Erythroblast (primary cell): ENCODE measurements at regions not wholly inside any gene's neighbourhood (a gene's known extent, or its start where the extent isn't known, plus 50 kb on each side); places are given as distances from the start of the nearest gene placed in this dataset.

ENCODE experiments used
- DNase-seq, 2 experiments: peaks; one replicate each; lab custom pipeline; 2025; lab: John Stamatoyannopoulos, UW
- GATA1 ChIP-seq: IDR thresholded peaks from 2 replicates; pipeline ENCODE4 v1.6.1; 2011; ENCODE audit warnings: low read depth, mild to moderate bottlenecking, control low read depth, low read length, moderate library complexity
- POLR2A ChIP-seq: IDR thresholded peaks from 2 replicates; pipeline ENCODE4 v1.6.1; 2011; ENCODE audit warnings: mild to moderate bottlenecking, low read length

DNA sequence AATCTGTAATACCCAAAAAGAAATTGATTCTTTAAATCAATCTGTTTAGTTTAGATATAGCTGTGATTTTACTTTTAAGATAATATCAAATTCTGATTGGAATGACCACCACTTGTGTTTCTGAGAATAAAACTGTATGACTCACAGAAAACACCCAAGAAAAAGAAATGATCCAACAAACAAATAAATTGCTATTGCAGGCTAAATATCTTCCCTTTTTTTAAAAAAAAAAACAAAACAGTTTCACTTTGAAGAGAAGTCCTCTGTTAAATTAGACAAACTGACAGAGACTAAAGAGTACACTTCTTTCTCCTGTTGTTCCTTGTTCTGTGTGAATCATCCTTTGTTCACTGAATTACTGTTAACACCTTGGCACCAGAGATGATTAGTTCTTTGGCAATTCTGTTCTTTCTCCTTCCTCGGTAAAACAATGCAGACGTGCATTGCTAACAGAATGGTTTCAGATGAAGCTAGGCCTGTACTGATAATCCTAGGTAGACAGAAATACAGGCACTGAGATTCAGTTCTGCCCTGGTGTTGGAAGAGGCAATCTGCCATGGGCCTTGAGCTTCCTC, 895.2 kb upstream of the CITED2 start:
- TF ChIP-seq POLR2A, result no peak
- TF ChIP-seq GATA1, result no peak
- DNase-seq, result no peak

DNA sequence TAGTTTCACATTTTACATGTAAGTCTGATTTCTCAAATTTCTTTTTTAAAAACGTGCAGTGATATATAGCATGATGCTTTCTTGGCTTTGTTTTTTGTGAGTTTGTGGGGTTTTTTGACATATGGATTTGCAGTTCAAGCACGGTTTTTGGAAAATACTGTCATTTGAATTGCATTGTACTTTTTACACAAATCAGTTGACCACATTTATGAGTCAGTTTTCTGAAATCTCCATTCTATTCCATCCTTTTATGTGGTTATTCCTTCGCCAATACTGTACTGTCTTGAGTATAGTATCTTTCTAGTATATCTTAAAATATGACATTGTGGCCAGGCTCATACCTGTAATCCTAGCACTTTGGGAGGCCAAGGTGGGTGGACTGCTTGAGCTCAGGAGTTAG, 890.0 kb upstream of the CITED2 start:
- TF ChIP-seq GATA1, result no peak
- no peak for TF ChIP-seq POLR2A
- DNase-seq, result no peak

DNA sequence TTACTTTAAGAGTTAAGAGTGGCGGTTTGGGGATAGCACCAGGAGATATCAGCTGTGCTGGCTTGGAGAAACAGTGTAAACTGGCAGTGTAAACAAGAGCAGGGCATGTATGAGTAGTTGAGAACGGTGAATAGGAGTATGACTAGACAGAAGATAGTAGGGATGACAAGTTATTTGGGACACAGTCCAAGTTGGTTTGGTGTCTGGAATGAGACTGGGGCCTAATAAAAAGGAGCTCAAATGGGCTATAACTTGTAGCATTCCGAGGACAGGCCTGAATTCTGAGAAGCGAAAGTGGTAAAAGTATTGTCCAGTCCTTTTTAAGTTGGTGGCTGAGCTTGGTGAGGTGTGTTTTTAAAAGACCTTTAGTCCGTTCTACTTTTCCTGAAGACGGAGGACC, 883.9 kb upstream of the CITED2 start:
- DNase-seq, result peak in 1 of 2 experiments; percentile 8

DNA sequence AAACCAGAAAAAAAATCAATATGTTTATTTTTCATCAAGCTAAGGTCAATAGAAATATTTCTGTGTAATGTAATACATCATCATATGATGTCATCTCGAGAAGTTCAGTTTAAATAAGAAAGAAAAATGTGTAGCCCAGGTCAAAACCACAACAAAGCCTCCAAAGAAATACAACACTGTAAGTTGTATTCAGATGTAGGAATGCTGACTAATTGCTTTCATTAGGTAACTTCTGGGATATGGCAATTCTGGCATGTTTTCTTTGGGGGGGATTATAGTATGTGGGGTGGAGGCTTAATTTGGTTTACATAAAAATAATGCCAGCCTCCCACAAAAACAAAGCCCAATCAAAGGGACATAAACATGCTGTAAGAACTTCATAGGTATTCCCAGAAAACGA, 881.8 kb upstream of the CITED2 start:
- TF ChIP-seq GATA1, result no peak
- TF ChIP-seq POLR2A, result no peak
- no peak for DNase-seq

DNA sequence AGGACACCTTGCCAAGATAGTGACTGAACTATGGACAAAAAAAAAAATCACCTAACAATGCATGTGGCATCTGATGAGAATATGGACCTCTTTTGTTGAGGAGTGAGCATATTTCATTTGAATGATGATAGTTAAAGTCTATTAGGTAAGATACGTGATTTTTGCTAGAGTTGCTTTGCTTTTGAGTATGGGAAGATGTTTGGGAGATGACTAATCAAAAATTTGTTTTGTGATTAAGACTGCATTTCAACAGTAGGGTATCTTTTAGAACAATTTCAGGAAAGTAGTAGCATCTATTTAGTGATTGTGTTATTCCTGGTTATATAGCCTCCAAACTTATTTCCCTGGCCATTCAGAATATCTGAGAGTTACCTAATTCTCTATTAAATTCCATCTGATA, 878.6 kb upstream of the CITED2 start:
- TF ChIP-seq POLR2A (no peak), GATA1 (no peak)
- DNase-seq, result no peak

DNA sequence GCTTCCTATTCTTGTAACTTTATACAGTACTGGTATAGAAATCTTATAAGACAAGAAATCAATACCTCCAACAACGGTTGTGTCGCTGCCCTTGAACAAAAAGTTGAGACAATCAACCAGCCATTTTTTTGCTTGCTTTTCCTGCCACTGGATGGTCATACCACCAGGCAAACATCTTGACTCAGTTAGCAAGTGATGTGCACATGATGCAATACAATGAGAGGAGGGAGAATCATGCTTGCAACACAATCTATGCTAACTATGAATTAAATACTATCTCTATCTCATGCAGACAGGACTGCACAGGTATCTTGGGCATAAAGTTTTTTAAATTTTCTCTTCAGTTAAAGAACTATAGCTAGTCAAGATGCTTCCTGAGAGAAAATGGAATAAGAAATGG, 877.7 kb upstream of the CITED2 start:
- DNase-seq, result no peak
- TF ChIP-seq GATA1 (no peak), POLR2A (no peak)

DNA sequence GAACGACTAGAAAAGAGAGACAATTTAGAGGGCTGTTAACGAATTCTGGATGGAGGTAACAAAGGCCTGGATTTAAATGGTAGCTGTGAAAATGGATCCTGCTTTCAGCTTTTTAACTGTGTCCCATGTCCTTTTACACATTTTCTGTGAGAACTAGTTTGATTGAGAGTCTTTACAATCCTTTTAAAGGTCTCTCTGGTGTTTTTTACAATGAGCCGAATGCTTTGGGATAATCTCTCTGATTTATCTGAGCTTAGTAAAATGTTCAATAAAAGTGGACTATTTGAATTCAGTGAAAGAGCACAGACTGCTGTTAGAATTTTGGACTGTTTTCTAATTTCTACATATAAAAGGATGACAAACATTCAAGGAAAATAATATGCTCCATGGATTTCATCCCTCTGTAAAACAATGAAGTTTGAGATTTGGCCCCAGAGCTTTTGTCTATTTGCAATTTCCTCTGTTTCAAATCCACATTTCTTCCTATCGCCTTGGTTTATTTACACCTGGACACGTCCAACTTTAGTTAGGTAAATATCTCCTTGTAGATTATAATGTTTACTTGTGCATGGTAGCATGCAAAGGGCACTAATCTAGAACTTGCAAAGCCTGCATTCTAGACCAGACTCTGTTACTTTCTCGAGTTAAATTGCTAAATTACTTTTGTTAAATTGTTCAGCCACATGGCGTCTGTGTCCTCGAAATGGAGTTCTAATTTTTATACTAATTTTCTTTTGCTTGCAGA, 871.0 kb upstream of the CITED2 start:
- no peak for DNase-seq
- no peak for TF ChIP-seq POLR2A
- TF ChIP-seq GATA1, result no peak

DNA sequence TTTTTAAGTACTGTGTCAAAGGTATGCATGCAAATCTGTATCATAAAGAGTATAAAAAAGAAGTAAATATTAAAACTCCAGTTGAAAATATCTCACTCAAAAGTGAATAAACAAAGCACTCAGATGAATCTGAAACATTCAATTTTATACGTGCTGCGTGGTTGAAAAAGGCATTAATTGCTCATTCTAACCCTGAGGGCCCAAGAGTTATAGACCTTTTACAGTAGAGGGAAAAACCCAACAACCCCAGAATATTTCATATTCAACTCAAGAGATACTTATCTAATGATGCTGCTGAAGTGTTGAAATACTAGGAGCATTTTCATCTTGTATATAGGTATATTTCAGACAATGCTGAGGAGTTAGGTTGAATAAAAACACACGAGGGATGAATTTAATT, 862.8 kb upstream of the CITED2 start:
- no peak for DNase-seq
- TF ChIP-seq POLR2A (no peak), GATA1 (no peak)

DNA sequence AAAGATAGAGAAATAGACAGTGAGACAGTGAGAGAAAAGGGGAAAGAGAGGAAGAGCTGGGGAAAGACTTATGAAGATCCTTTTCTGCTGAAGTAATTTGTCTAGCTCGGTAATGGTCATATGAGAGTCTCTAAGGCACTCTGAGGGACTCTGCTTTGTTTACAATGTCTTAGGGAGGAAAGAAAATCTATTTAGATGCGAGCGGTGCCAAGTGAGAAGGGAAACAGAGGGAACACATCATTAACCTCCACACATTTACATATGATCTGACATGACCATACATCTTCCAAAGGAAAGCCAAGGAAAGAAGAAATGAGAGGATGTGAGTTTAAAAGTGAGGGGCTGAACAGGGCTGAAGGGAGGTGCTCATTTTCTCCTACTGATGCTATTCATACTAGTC, 862.3 kb upstream of the CITED2 start:
- no peak for TF ChIP-seq POLR2A
- no peak for TF ChIP-seq GATA1
- DNase-seq, result no peak

DNA sequence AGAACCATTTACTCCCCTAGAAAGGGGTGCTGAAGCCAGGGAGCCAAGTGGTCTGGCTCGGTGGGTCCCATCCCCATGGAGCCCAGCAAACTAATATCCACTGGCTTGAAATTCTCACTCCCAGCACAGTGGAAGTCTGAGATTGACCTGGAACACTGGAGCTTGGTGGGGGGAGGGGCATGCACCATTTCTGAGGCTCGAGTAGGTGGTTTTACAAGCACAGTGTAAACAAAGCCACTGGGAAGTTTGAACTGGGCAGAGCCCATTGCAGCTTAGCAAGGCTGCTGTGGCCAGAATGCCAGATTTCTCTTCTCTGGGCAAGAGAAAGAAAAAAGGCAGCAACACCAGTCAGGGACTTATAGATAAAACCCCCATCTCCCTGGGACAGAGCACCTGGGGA, 855.8 kb upstream of the CITED2 start:
- TF ChIP-seq GATA1, result no peak
- no peak for TF ChIP-seq POLR2A
- no peak for DNase-seq

DNA sequence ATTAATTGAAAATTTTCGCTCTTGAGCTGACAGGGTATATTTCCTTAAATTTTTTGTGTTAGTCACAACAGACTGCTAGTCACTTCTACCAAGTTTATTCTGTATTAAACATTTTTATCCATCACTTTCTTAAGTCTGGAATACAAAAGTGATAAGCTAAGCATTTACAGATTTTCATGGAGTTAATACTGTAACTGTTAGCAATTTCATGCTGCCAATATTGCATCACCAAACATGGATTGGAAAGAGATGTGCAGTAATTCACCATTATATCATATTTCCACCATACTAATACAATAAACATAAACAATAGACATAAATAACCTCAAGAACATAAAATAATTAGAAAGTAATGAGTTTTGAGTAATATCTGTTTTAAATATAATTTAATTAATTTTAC, 854.0 kb upstream of the CITED2 start:
- TF ChIP-seq GATA1 (no peak), POLR2A (no peak)
- DNase-seq, result no peak

DNA sequence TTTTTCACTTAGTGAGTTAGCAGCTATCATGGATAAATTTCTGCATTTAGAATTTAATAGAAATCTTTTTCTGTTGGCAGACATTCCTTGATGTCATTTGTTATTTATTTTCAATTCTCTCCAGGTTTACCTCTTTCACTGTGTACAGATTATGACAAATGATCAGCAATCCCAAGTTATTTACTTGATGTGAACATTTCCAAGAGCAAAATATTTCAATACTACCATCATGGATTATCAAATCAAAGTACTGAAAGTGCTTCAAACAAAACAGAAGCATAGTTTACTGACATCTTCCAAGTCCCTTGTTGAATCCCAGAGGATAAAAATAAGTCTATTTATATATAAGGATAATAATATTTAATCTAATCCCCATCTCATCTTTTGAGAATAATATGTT, 852.2 kb upstream of the CITED2 start:
- TF ChIP-seq GATA1 (no peak), POLR2A (no peak)

DNA sequence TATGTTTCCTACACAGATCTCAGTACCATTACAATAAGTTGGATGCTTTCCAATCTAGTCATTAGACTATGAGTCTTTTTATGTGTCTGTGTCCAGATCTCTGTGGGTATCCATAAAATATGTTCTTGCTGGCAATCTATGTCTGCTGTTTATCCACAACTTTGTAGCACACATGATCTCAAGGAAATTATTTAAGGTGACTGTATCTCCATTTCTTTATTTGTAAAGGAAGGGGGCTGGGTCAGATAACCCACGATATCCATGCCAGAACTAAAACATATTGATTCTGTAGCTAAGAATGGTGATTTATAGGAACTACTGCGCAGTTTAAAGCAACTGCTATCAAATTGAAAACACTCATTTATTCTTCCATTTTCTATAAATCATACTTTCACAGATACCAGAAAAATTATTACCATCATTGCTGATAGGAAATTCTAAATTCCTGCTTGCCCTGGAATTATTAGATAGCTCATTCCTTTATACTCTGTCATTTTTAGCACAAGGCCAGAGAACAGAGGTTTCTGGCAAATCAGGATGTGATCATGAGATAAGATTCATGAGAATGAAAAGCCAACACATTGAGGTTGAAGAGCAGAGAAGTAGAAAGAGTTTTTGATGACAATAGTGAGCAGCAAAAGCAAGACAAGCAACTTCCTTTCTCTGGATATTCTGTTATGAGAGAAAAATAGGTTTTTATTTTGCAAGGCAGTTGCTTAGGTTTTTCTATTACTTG, 851.4 kb upstream of the CITED2 start:
- TF ChIP-seq GATA1 (no peak), POLR2A (no peak)
- DNase-seq, result no peak

More for the DNA sequence above, 852.2 kb upstream of the CITED2 start:
- no peak for DNase-seq

DNA sequence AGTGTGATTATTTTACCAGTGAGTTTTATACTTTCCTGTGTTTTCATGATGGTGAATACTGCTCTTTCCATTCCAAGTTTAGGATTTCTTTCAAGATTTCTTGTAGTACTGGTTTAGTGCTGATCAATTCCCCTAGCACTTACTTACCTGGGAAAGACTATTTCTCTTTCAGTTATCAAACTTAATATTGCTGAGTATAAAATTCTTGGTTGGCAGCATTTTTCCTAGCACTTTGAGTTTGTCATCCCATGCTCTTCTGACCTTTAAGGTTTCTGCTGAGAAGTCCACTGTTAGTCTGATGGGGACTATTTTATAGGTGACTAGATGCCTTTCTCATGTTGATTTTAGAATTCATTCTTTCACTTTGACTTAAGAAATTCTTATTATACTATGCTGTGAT, 842.8 kb upstream of the CITED2 start:
- TF ChIP-seq GATA1 (no peak), POLR2A (no peak)
- no peak for DNase-seq

DNA sequence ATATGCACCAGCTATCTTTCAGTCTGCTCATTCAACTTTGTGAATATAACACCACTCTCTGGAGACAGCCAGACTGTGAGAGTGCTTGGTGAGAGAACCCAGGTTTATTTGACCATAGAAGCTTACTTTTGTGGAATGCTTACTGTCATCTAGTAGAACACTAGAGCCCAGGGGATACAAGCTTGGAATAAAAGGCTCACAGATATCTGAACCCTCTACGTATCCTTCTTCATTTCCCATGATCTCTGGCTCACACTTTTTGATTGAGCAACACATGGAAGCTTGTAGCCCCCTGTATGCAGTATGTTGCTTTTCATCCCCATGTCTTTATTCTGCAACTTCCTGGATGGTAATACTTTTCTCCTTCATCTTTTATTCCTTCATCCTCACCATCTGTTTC, 835.3 kb upstream of the CITED2 start:
- TF ChIP-seq POLR2A, result no peak
- TF ChIP-seq GATA1, result no peak

DNA sequence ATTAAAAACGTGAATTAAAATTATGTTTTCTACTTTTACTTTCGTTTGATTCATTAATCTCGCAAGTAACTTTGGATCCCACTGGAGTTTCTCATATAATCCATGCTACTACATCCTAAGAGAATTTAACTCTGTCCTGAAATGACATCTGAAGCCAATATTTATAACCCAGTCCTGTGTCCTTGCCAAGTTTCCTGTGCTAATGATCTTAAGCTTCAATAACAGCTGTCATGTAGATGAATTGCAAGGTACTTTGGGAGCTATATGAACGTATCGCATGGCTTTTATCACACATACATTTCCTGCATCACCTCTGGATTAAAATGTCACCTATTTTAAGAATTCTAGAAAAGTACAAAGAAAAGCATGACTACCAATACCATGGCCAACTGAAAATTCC, 833.8 kb upstream of the CITED2 start:
- no peak for TF ChIP-seq GATA1
- DNase-seq, result no peak

More for the DNA sequence above, 835.3 kb upstream of the CITED2 start:
- no peak for DNase-seq
